HS-5 (cell line): ENCODE measurements at regions not wholly inside any gene's neighbourhood (a gene's known extent, or its start where the extent isn't known, plus 50 kb on each side); places are given as distances from the start of the nearest gene placed in this dataset.
"Not testable (repeated sequence)": the region's sequence is repeated elsewhere in the genome, so short reads cannot be mapped to it uniquely, and the experiment has no call there.

Experiments
- DNase-seq: peaks from one replicate; pipeline ENCODE4 v3.0.0-alpha.2; 2012; ENCODE audit warnings: low read depth

DNA sequence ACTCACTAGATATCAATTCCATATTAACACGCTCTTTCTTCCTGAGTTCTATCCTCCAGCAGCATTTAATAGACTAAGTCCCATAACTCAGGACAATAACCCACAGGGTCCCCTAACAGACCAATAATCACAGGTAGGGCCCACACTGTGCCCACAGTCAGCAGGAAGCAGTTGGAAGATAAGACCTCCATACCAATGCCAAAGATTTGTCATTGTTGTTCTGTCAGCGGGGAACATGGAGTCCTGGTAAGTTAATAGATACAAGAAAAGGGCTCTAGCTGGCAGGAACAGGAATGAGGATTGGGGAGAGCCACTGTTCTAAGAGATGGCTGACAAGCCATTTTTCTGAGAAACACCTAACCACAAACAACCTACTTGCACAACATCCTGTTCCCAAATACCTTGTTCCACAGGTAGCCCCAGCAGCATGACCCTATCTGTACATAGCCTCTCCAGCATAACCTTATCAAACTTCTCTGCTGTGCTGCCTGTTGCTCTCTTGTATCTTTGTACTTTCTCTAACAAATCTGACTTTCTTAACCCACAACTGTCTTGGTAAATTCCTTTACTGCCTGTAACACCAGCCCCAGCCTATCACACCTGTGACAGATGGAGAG lies 142.0 kb upstream of the KCNJ15 start:
- no peak for DNase-seq

DNA sequence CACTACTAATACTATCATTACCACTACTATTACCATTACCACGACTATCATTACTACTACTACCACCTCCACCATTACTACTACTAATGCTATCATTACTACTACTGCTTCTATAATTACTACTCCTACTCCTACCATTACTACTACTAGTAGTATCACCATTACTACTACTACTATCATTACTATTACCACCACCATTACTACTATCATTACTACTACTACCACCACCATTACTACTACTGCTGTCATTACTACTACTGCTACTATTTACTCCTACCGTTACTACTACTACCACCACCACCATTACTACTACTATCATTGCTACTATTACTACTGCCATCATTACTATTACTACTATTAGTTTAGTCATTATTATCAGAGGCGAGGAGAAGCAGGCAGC lies 140.9 kb upstream of the KCNJ15 start:
- no peak for DNase-seq

DNA sequence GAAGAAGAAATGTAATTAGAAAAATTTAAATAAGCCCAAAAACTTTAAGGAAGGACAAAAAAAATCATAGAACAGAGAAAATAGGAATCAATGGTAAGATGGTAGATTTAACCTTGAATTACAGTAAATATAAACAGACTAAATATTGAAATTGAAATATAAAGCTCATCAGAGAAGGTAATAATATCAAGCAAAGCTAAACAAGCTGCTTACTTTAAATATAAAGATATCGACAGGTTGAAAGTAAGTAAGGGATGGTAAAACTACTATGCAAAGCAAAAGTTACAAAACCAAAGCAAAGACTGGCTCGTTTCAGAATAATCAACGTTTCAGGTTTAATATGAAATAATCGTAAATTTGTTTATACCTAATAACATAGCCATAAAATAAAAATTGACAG lies 137.0 kb upstream of the KCNJ15 start:
- no peak for DNase-seq

DNA sequence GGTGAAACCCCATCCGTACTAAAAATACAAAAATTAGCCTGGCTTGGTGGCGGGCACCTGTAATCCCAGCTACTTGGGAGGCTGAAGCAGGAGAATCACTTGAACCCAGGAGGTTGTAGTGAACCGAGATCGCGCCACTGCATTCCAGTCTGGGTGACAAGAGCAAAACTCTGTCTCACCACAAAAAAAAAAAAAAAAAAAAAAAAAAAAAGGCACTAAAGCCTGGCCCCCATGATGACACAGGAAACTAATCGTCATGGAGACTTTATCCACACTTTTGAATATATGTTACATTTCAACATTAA lies 136.2 kb upstream of the KCNJ15 start:
- not testable (repeated sequence) for DNase-seq

DNA sequence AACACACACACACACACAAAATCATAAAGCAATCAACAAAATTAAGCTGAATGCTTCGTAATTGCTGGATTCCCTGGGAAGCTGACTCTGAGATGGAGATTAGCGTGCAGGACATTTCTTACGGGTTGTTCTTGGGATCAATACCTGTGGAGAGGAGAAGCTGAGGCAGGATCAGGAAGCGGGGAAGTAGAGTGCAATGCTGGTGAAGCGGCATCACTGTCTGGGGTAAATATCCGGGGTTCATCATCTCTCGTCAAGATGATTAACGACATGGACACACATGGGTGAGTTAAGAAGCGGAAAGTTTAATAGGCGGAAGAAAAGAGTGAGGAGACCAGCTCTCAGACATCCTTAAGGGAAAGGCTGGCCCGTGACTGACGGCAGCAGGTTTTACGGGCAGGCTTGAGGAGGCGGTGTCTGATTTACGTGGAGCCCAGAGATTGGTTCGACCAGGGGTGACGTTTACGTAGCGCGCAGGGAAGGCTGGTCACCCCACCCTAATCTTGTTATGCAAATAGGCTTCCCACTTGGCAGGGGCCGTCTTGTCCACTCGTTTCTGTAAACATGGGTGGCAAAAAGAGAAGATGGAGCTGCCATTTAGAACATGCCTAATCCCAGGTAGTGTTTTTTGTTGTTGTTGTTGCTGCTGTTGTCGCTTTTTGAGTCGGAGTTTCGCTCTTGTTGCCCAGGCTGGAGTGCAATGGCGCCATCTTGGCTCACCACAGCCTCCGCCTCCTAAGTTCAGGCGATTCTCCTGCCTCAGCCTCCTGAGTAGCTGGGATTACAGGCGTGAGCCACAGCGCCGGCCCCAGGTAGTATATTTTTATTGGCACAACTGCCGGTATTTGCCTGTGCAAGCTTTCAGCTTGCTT lies 135.6 kb upstream of the KCNJ15 start:
- no peak for DNase-seq

DNA sequence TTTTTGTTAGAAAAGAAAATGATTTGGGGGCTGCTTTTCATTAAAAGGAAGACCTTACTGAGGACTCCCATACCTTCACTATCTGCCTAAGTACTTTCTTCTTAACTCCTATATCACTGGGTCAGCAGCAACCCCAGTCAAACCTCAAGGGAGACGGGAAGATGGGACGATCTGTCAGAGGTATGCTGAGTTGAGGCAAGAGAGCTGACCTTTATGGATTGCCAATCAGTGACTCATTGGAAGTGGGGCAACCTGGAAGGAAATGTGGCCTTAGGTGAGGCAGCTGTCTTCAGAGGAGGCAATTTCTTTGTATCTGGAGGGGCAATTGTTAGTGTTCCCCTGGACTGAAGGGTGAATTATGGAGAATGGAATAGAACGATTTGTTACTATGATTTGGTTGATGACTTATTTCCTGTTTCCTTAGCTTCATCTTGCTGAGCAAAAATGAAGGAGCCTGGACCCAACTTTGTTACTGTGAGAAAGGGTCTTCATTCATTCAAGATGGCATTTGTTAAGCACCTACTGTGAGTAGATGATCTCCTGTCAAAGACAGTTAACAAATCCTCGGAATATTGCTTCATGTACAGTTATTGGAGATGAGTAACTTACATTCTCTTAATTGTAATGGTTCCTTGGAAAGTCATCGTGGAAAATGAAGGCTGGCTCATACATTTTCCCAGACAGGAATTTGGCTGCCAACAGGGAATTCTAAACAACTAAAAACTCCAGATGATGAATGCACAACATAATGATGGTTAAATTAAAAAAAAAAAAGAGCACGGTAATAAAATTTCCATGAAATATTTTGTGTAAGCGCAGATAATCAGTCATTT lies 134.7 kb upstream of the KCNJ15 start:
- DNase-seq = no peak

DNA sequence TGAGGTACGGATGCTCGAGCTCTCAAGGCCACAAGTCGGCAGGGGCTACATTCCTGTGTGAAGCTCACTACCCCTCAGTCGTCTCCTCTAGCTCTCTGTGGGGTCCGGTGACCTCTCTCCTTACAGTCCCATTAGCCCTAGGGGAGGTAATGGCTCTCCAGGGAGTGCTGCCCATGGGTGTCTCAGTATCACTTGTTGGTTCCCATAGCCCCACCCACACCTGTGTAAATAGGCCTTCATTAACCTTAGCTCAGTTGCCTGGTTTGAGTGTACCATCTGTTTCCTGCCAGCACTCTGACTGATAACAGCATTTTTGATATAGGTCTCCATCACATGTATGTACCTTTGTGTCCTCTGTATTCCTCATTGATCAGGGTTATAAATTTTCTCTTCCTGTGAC lies 133.2 kb upstream of the KCNJ15 start:
- DNase-seq = no peak

DNA sequence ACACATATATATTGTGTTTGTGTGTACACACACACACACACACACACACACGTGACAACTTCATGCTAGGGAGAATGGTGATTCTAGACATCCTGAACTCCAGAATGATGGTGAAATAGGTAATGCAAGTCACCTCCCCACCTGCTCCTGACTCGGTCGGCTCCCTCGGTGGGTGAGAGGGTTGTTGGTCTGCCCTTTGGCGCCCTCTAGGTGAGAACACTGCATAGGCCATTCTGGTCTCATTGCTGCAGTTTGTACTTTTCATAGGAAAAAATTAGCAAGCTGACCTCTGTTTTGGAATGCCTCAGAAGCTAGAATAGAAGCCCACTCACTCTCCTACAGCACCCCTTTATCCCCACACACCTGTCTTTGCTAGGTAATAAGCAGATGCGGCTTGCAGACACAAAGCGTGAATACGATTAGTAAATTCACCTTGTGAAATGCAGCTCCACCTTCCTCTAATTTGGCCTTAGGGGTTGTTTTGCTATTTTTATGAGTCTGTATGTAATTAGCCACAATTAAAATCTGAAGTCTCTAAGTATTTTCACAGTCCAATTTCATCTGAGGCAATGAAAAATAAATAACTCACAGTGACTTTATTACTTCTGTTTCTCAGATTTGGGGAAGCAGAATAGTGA lies 130.0 kb upstream of the KCNJ15 start:
- peak; percentile 3 for DNase-seq

DNA sequence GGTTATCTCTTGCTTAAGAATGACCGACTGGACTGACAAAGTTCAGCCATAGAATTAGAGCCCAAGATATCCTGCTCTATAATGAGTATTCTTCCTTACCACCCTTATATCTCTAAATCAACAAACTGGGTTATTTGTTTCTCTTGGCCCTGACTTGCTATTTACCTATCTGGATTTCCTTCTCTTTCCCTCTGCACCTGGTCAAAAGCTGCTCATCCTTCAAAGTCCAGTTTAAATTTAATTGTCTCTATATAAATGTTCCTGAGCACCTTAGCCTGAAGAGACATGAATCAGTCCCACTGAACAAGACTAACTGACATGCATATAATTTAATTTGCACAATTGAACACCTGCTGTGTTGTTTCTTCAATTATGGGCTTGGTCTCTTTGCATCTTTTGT lies 127.1 kb upstream of the KCNJ15 start:
- no peak for DNase-seq

DNA sequence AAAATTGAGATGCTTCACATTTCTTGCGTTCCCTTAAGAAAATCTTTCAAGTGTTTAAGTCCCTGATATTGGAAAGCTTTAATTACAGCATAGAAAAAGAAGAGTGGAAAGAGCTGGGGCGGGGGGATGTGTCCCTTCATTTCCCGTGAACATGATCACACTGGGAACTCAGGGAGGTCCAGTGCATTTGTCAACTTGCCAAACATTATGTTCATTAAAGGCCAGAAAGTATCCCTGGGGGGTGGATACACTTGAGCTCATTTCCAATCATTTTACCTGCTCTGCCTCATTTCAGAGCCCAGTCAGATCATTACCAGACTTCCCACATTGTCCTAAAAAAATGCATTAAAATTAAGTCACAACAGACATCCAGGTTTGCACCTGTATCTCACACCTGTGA lies 123.6 kb upstream of the KCNJ15 start:
- no peak for DNase-seq

DNA sequence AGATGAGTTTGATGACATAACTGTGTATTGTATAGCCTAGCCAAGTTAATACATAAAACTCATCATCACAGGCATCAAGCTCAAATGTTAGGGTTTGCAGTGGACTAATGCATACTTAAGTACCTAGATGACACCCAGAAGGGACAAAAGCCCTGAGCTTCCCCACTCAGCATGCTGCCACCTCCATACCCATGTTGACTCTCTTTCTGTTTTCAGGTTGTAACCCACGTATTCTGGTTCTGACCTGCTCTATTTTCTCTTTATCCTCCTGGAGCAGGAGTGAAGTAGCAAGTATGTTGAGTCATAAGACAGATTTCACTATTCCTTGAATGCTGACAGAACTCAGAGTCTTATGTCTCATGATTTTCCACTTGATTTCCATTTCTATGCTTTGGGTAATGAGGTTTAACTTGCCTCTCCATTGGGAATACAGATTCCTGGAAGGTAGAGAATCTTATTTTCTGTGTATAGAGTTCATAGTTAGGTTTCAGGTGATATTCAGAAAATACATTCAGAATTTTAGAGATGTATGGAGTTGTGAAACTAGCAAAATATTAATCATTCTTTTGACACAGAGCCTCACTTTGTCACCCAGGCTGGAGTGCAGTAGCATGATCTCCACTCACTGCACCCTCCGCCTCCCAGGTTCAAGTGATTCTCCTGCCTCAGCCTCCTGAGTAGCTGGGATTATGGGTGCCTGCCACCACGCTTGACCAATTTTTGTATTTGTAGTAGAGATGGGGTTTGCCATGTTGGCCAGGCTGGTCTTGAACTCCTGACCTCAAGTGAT lies 122.5 kb upstream of the KCNJ15 start:
- no peak for DNase-seq

DNA sequence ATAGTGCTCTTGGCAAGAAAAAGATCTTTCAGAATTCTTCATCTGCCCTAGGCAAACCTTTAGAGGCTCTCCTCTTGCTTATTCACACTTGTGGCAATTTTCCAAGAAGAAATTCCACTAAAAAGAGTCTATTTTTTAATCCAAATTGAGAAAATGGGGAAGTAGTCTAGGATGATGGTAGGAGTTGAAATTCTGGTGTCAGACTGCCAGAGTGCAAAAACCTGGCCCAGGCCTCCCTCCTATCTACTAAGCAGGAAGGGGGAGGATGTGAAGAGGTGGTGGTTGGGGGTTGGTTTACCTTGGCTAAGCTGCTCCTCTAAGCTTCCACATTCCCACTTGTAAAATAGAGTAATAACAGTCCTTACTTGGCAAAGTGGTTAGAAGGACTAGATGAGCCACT lies 120.6 kb upstream of the KCNJ15 start:
- no peak for DNase-seq

DNA sequence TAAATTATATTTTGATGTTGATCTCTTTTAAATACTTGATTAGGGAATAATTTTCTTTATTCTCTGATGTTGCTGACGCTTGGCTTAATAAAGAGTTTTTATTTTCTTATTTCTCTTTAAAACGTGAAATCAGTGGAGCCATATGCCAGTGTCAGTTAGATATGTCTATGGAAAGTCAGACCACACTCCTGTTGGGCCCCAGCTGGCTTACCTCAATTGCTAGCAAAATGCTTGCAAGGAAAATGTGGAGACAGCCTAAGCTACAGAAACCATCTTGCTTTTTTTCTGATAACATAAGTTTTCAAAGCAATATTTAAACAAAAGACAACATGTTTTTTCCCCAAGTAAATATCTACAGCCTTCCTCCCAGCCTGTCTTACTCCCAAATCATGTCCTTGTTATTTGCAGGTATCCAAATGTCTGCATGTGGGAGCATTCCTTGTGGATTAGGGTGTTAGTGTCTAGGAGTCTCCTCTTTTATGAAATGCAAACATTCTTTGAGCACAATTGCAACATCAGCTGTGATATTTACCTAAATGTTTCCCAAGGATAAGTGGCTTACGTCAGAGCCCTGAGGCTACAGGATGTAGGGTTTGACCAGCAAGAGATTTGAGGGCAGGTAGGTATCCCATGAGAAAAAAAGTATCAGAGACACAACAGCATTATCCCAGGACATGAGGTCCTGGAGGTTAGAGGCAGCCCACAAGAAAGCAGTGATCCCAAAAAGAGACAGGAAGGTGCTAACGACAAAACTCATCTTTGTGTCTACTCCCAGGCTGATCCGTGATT lies 117.2 kb upstream of the KCNJ15 start:
- DNase-seq = peak; percentile 11

DNA sequence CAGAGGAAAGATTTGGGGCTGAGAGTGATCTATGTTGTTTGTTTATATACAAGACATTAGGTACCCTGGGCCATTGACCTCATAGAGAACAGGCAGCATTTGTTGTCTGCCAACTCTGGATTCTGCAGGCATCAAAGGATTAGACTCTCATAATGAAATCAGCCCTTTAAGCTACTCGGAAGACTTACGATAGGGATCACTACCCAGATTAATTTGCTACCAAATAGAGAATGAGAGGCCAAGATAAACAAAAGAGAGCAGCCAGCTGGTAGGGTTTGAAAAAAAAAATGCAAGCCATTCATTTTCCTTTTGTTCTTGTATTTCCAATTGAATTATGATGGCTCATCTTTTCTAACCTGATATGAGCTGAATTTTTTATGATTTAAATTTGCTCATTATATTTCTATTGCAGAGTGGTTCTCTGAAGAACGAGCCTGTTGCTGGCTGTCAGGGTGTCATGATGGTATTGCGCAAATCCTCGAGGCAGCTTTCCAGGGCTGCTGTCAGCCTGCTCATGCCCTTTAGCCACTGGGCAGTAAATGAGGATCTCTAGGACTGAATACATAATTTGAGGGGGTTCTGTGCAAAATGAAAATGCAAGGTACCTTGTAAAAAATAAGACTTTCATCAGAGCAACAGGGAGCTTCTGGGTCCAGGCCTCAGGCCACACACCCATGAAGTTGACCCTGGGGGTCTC lies 116.4 kb upstream of the KCNJ15 start:
- DNase-seq = no peak

DNA sequence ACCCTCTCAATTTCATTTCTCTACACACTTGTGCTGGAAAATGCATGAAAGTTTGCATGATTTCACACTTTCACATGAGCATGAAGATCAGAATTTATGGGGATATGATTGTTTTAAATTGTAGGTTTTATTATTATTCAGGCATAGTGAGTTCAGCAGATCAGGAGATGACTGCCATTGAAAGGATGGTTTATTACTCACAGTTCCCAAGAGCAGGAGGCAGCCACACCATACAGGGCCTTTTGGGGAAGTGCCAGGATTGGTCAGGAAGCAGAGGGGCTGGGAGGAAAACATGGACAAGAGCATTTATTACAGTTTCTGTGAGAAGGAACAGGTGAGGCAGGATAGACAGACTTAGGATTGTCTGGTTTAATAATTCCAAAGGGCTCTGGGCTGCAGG lies 114.6 kb upstream of the KCNJ15 start:
- no peak for DNase-seq

DNA sequence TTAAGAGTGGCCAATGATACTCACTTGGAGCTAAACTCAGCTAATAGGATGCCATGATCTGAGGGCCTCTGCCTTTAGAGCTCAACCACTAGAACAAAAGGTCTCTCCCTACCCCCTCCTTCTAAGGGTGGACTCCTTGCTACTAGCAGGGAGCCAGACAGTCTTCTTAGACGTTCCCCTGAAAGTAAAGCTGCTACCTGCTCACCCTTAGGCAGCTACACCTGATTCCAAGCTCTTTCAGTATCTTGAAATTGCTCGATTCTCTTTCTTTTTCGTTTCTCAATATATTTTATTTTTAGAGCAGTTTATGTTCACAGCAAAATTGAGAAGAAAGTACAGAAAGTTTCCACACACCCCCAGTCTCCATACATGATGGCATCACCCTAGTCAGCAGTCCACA lies 112.6 kb upstream of the KCNJ15 start:
- no peak for DNase-seq

DNA sequence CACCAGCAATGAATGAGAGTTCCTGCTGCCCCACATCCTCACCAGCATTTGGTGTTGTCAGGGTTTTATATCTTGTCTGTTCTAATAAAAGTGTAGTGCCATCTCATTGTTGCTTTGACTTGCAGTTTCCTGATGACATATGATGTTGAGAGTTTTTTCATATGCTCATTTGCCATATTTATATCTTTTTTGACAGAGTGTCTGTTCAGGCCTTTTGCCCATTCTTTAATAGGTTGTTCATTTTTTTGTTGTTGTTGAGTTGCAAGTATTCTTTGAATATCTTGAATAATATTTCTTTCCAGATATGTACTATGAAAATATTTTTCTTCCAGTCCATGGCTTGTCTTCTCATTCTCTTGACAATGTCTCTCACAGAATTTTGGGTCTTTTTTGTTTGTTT lies 111.7 kb upstream of the KCNJ15 start:
- DNase-seq = no peak

DNA sequence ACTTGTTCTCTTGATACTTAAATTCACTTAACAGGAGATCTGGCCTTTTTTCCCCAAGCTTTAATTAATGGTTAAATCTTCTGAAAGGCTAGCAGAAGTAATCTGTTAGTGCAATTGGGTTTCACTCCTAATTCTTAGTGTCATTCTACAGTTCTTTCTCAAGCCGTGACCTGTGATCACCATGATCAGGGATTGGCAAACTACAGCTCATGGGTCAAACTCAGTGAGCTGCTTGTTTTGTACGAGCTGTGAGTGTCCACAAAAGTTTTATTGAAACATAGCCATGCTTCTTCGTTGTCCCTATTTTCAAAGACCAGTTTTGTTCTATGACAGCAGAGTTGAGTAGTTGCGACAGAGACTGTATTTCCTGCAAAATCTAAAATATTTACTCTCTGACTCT lies 109.4 kb upstream of the KCNJ15 start:
- no peak for DNase-seq

DNA sequence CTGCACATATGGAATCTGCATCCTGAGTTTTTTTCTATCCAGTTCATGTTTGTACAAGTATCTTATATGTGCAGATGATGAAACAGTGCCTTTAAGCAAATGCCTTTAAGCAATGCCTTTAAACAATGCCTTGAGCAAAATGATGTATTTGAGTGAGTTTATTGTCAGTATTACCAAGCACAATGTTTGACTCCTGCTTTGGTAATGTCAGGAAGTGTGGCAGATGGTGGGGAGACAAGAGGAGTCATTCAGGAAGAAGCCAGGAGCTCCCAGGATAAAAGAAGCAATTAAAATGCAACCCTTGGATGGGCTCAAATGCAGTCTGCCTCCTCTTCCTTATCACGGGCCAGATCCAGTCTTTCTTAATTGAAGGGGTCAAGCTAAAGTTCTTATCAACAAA lies 108.7 kb upstream of the KCNJ15 start:
- DNase-seq = no peak

DNA sequence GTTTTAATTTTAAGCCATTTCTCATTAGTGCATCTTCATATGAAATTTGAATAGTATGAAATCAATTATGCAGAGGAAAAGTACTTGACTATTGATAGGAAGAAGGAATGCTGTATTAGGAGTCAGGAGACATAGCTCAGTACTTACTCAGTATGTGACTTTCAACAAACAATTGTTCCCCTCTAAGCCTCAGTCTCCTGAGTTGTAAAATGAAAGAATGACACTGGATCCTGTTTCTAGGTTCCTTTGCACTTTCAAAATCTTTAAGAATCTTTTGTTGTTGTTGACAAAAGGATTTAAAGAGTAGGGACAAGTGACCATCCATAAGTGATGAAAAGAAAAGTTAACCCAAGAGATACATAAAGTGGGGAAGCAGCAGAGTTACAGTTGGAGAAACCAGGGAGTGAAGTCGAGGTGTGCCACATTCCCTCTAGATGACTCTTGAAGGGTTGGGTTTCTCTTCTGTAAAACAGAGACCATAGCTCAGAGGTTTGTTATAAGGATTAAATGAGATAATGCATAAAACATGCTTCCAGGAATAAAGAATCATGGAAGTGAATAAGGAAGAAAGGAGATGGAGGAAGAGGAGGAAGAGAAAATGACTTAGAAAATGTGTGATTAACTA lies 105.7 kb upstream of the KCNJ15 start:
- DNase-seq = no peak
